ENCODE measurements at regions not wholly inside any gene's neighbourhood (a gene's known extent, or its start where the extent isn't known, plus 50 kb on each side); places are given as distances from the start of the nearest gene placed in this dataset.

GRCh38 chr14:29351996-29352705, 575.5 kb downstream of the PRKD1 start:
- no peak for TF ChIP-seq REST (IDR thresholded peaks at IDR 0.05; ENCODE audit: low read depth)
- no peak for TF ChIP-seq MAX (IDR thresholded peaks at IDR 0.05)
- TF ChIP-seq YY1 (IDR thresholded peaks at IDR 0.05; ENCODE audit: low read depth), result no peak
- no peak for TF ChIP-seq TAF1 (IDR thresholded peaks at IDR 0.05; ENCODE audit: low read depth)
- no peak for TF ChIP-seq EP300 (IDR thresholded peaks at IDR 0.05; ENCODE audit: borderline replicate concordance)
- no peak for TF ChIP-seq RAD21 (IDR thresholded peaks at IDR 0.05; ENCODE audit: low read depth)
- TF ChIP-seq ZBTB7A (IDR thresholded peaks at IDR 0.05; ENCODE audit: low read depth), result no peak
- no peak for TF ChIP-seq TCF12 (IDR thresholded peaks at IDR 0.05; ENCODE audit: low read depth)
